Parathyroid adenoma (tissue), 2 donors: ENCODE measurements at regions not wholly inside any gene's neighbourhood (a gene's known extent, or its start where the extent isn't known, plus 50 kb on each side); places are given as distances from the start of the nearest gene placed in this dataset.

Experiments
- H2AFZ ChIP-seq: fragments of 300-600 bp; sonication (generic); one replicate; pipeline ENCODE4 v1.7.0; 2017; ENCODE audit warnings: antibody characterized with exemption, mild to moderate bottlenecking
- H3K27ac ChIP-seq: fragments of 300-600 bp; sonication (generic); one replicate; pipeline ENCODE4 v1.7.0; 2017
- H3K27me3 ChIP-seq: fragments of 300-600 bp; sonication (generic); one replicate; pipeline ENCODE4 v1.7.0; 2017; ENCODE audit warnings: low read length; ENCODE audit not compliant: control insufficient read depth, insufficient read depth
- H3K36me3 ChIP-seq: fragments of 300-600 bp; sonication (generic); one replicate; pipeline ENCODE4 v1.7.0; 2017; ENCODE audit warnings: low read length; ENCODE audit not compliant: control insufficient read depth, insufficient read depth
- H3K4me1 ChIP-seq: fragments of 300-600 bp; sonication (generic); one replicate; pipeline ENCODE4 v1.7.0; 2017; ENCODE audit warnings: control low read depth
- H3K4me2 ChIP-seq: fragments of 300-600 bp; sonication (generic); one replicate; pipeline ENCODE4 v1.7.0; 2017; ENCODE audit warnings: low read length
- H3K4me3 ChIP-seq: fragments of 300-600 bp; sonication (generic); one replicate; pipeline ENCODE4 v1.7.0; 2017; ENCODE audit warnings: low read depth, low read length
- H3K79me2 ChIP-seq: fragments of 300-600 bp; sonication (generic); one replicate; pipeline ENCODE4 v1.7.0; 2017; ENCODE audit warnings: control low read depth
- H3K9ac ChIP-seq: fragments of 300-600 bp; sonication (generic); one replicate; pipeline ENCODE4 v1.7.0; 2017; ENCODE audit warnings: mild to moderate bottlenecking
- H3K9me3 ChIP-seq: fragments of 300-600 bp; sonication (generic); one replicate; pipeline ENCODE4 v1.7.0; 2017; ENCODE audit warnings: low read length; ENCODE audit not compliant: control insufficient read depth
- CTCF ChIP-seq: fragments of 300-600 bp; sonication (generic); IDR thresholded peaks from one replicate; pipeline ENCODE4 v1.7.0; 2017; ENCODE audit warnings: antibody characterized with exemption, mild to moderate bottlenecking
- donor health status: primary hyperparathyroidism.

DNA sequence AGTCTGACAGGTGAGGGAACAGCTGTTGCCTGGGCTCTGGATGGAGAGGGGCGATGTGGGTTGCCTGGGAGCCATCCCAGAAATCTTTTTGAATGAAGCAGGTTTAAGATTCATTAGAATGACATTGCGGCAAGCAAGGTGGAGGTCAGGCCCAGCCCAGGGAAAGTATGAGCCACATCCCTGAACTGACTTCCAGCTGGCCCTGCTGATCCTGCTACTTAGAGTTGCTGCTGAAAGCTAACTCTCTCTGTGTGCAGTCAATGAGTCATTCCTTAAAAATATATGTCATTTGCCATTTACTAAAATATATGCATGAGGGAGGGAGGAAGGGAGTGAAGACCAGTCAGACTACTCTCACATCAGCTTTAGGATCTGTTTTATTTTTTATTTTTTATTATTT is 54.3 kb upstream of the RAB3GAP2 start:
- no peak overlapping the region for H3K4me3 ChIP-seq
- no peak overlapping the region for H3K27ac ChIP-seq
- H3K4me2 ChIP-seq: no peak overlapping the region
- no peaks in the 10 kb centered on the region for H3K27me3 ChIP-seq
- no peaks in the 10 kb centered on the region for H3K79me2 ChIP-seq
- no peaks in the 10 kb centered on the region for H3K36me3 ChIP-seq
- no peak overlapping the region for H3K9ac ChIP-seq
- no peaks in the 10 kb centered on the region for H3K9me3 ChIP-seq
- H3K4me1 ChIP-seq: no peaks in the 10 kb centered on the region
- no peak for TF ChIP-seq CTCF
- no peak overlapping the region for H2AFZ ChIP-seq

GRCh38 chr1:220325306-220325995 is 53.2 kb upstream of the RAB3GAP2 start:
- no peak for TF ChIP-seq CTCF
- Histone ChIP-seq H3K4me1 (no peaks in the 10 kb centered on the region), H3K4me2 (no peak overlapping the region), H2AFZ (no peak overlapping the region), H3K79me2 (no peaks in the 10 kb centered on the region), H3K27me3 (no peaks in the 10 kb centered on the region), H3K36me3 (no peaks in the 10 kb centered on the region), H3K27ac (no peak overlapping the region), H3K4me3 (no peak overlapping the region), H3K9me3 (no peaks in the 10 kb centered on the region), H3K9ac (no peak overlapping the region)

- no peak overlapping the region for H3K27ac ChIP-seq
- no peaks in the 10 kb centered on the region for H3K36me3 ChIP-seq
- no peak overlapping the region for H2AFZ ChIP-seq
- H3K4me2 ChIP-seq: no peak overlapping the region
- no peaks in the 10 kb centered on the region for H3K79me2 ChIP-seq
- H3K9ac ChIP-seq: no peak overlapping the region
- no peaks in the 10 kb centered on the region for H3K4me1 ChIP-seq
- no peaks in the 10 kb centered on the region for H3K27me3 ChIP-seq
- no peak overlapping the region for H3K4me3 ChIP-seq
- no peaks in the 10 kb centered on the region for H3K9me3 ChIP-seq
- no peak for TF ChIP-seq CTCF
Observed at GRCh38 chr1:220323717-220324116, 51.5 kb upstream of the RAB3GAP2 start.

- Histone ChIP-seq H3K9ac (no peak overlapping the region), H3K4me3 (no peak overlapping the region), H3K9me3 (no peaks in the 10 kb centered on the region), H3K27ac (no peak overlapping the region), H2AFZ (no peak overlapping the region), H3K4me1 (no peaks in the 10 kb centered on the region), H3K27me3 (no peaks in the 10 kb centered on the region), H3K79me2 (no peaks in the 10 kb centered on the region), H3K4me2 (no peak overlapping the region), H3K36me3 (no peaks in the 10 kb centered on the region)
- no peak for TF ChIP-seq CTCF
Observed at GRCh38 chr1:220322570-220322969, 50.3 kb upstream of the RAB3GAP2 start.
